ENCODE measurements at regions not wholly inside any gene's neighbourhood (a gene's known extent, or its start where the extent isn't known, plus 50 kb on each side); places are given as distances from the start of the nearest gene placed in this dataset.

DNA sequence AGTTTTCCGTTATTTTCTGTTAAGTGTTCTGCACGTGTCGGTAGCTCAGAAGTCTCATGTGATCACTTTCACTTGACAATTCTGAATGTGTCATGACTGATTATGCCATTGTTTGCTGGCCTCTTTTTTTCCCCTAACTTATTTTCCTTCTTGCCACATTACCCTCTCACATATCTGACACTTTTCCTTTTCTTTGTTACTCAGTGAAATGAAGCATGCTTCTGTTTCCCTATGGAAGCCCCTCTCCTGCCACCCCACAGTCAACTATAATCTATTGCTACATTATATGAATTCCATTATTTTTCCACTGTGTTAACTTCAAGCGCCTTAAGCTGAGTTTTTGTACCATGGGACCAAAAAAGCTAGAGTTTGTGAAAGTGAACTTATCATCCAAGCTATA lies 531.6 kb upstream of the HS3ST5 start:
- TF ChIP-seq, protein P1, sequence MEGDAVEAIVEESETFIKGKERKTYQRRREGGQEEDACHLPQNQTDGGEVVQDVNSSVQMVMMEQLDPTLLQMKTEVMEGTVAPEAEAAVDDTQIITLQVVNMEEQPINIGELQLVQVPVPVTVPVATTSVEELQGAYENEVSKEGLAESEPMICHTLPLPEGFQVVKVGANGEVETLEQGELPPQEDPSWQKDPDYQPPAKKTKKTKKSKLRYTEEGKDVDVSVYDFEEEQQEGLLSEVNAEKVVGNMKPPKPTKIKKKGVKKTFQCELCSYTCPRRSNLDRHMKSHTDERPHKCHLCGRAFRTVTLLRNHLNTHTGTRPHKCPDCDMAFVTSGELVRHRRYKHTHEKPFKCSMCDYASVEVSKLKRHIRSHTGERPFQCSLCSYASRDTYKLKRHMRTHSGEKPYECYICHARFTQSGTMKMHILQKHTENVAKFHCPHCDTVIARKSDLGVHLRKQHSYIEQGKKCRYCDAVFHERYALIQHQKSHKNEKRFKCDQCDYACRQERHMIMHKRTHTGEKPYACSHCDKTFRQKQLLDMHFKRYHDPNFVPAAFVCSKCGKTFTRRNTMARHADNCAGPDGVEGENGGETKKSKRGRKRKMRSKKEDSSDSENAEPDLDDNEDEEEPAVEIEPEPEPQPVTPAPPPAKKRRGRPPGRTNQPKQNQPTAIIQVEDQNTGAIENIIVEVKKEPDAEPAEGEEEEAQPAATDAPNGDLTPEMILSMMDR (IDR thresholded peaks at IDR 0.05 in 8 of 11, conservative IDR thresholded peaks at IDR 0.05 in 3 of 11), result no peak
- TF ChIP-seq POLR2A (IDR thresholded peaks at IDR 0.05), result no peak
